ENCODE measurements at regions not wholly inside any gene's neighbourhood (a gene's known extent, or its start where the extent isn't known, plus 50 kb on each side); places are given as distances from the start of the nearest gene placed in this dataset.

GRCh38 chr2:176493226-176493825, 224.1 kb downstream of the MTX2 start:
- Mint-ChIP-seq H3K27ac (no peak overlapping the region), H3K4me3 (no peak overlapping the region), H3K9me3 (no peaks in the 10 kb centered on the region), H3K27me3 (peaks cover 70% of the 10 kb centered on the region), H3K36me3 (ENCODE audit: low read depth) (no peaks in the 10 kb centered on the region), H3K4me1 (ENCODE audit: low read depth) (peaks cover 11% of the 10 kb centered on the region)
- DNase-seq: no peak

- Mint-ChIP-seq H3K27me3 (peaks cover 68% of the 10 kb centered on the region), H3K9me3 (no peaks in the 10 kb centered on the region), H3K4me3 (no peak overlapping the region), H3K36me3 (ENCODE audit: low read depth) (no peaks in the 10 kb centered on the region), H3K27ac (no peak overlapping the region), H3K4me1 (ENCODE audit: low read depth) (peaks cover 11% of the 10 kb centered on the region)
- DNase-seq: no peak
These were observed 224.7 kb downstream of the MTX2 start for GRCh38 chr2:176493909-176494308.

GRCh38 chr2:176494949-176495353, 225.7 kb downstream of the MTX2 start:
- no peak overlapping the region for H3K4me3 Mint-ChIP-seq
- H3K27ac Mint-ChIP-seq: no peak overlapping the region
- no peak for DNase-seq
- no peaks in the 10 kb centered on the region for H3K36me3 Mint-ChIP-seq (ENCODE audit: low read depth)
- H3K9me3 Mint-ChIP-seq: no peaks in the 10 kb centered on the region
- H3K27me3 Mint-ChIP-seq: peaks cover 71% of the 10 kb centered on the region
- H3K4me1 Mint-ChIP-seq (ENCODE audit: low read depth): peaks cover 11% of the 10 kb centered on the region

GRCh38 chr2:176495826-176496225, 226.6 kb downstream of the MTX2 start:
- H3K36me3 Mint-ChIP-seq (ENCODE audit: low read depth): no peaks in the 10 kb centered on the region
- peaks cover 9% of the 10 kb centered on the region for H3K4me1 Mint-ChIP-seq (ENCODE audit: low read depth)
- H3K9me3 Mint-ChIP-seq: no peaks in the 10 kb centered on the region
- H3K27me3 Mint-ChIP-seq: peaks cover 68% of the 10 kb centered on the region
- H3K27ac Mint-ChIP-seq: no peak overlapping the region
- DNase-seq: no peak
- no peak overlapping the region for H3K4me3 Mint-ChIP-seq

- Mint-ChIP-seq H3K27me3 (peaks cover 66% of the 10 kb centered on the region), H3K36me3 (ENCODE audit: low read depth) (no peaks in the 10 kb centered on the region), H3K4me1 (ENCODE audit: low read depth) (no peaks in the 10 kb centered on the region), H3K27ac (no peak overlapping the region), H3K9me3 (no peaks in the 10 kb centered on the region), H3K4me3 (no peak overlapping the region)
- no peak for DNase-seq
These were observed 227.5 kb downstream of the MTX2 start for GRCh38 chr2:176496761-176497160.

GRCh38 chr2:176500901-176501300, 231.7 kb downstream of the MTX2 start:
- Mint-ChIP-seq H3K9me3 (no peaks in the 10 kb centered on the region), H3K4me1 (ENCODE audit: low read depth) (no peaks in the 10 kb centered on the region), H3K27me3 (peaks cover 57% of the 10 kb centered on the region), H3K4me3 (no peak overlapping the region), H3K27ac (no peak overlapping the region), H3K36me3 (ENCODE audit: low read depth) (no peaks in the 10 kb centered on the region)
- DNase-seq: no peak

GRCh38 chr2:176501617-176502016, 232.4 kb downstream of the MTX2 start:
- H3K27ac Mint-ChIP-seq: no peak overlapping the region

GRCh38 chr2:176502619-176503018, 233.4 kb downstream of the MTX2 start:
- Mint-ChIP-seq H3K4me1 (ENCODE audit: low read depth) (peaks cover 1% of the 10 kb centered on the region), H3K9me3 (no peaks in the 10 kb centered on the region), H3K36me3 (ENCODE audit: low read depth) (no peaks in the 10 kb centered on the region), H3K27me3 (peaks cover 51% of the 10 kb centered on the region), H3K27ac (no peak overlapping the region), H3K4me3 (no peak overlapping the region)
- no peak for DNase-seq

More at GRCh38 chr2:176501617-176502016, 232.4 kb downstream of the MTX2 start:
- Mint-ChIP-seq H3K9me3 (no peaks in the 10 kb centered on the region), H3K4me3 (no peak overlapping the region), H3K27me3 (peaks cover 51% of the 10 kb centered on the region), H3K36me3 (ENCODE audit: low read depth) (no peaks in the 10 kb centered on the region), H3K4me1 (ENCODE audit: low read depth) (no peaks in the 10 kb centered on the region)
- no peak for DNase-seq

- H3K4me1 Mint-ChIP-seq (ENCODE audit: low read depth): peaks cover 10% of the 10 kb centered on the region
- peaks cover 46% of the 10 kb centered on the region for H3K27me3 Mint-ChIP-seq
- no peak overlapping the region for H3K27ac Mint-ChIP-seq
- H3K36me3 Mint-ChIP-seq (ENCODE audit: low read depth): no peaks in the 10 kb centered on the region
- H3K9me3 Mint-ChIP-seq: no peaks in the 10 kb centered on the region
- DNase-seq: no peak
- H3K4me3 Mint-ChIP-seq: no peak overlapping the region
These were observed 234.5 kb downstream of the MTX2 start for GRCh38 chr2:176503776-176504175.

- Mint-ChIP-seq H3K9me3 (no peaks in the 10 kb centered on the region), H3K27ac (no peak overlapping the region), H3K36me3 (ENCODE audit: low read depth) (no peaks in the 10 kb centered on the region), H3K27me3 (peaks cover 39% of the 10 kb centered on the region), H3K4me1 (ENCODE audit: low read depth) (peaks cover 16% of the 10 kb centered on the region), H3K4me3 (no peak overlapping the region)
- DNase-seq: no peak
These were observed 235.2 kb downstream of the MTX2 start for GRCh38 chr2:176504440-176504839.

GRCh38 chr2:176507786-176508185, 238.5 kb downstream of the MTX2 start:
- no peak overlapping the region for H3K4me3 Mint-ChIP-seq
- no peak for DNase-seq
- H3K9me3 Mint-ChIP-seq: no peaks in the 10 kb centered on the region
- H3K27ac Mint-ChIP-seq: no peak overlapping the region
- peaks cover 16% of the 10 kb centered on the region for H3K4me1 Mint-ChIP-seq (ENCODE audit: low read depth)
- no peaks in the 10 kb centered on the region for H3K36me3 Mint-ChIP-seq (ENCODE audit: low read depth)
- H3K27me3 Mint-ChIP-seq: peaks cover 20% of the 10 kb centered on the region

- DNase-seq: no peak
- Mint-ChIP-seq H3K9me3 (no peaks in the 10 kb centered on the region), H3K27ac (peak overlapping the region; percentile 84), H3K4me1 (ENCODE audit: low read depth) (peaks cover 16% of the 10 kb centered on the region), H3K36me3 (ENCODE audit: low read depth) (no peaks in the 10 kb centered on the region), H3K4me3 (no peak overlapping the region), H3K27me3 (peaks cover 15% of the 10 kb centered on the region)
These were observed 239.1 kb downstream of the MTX2 start for GRCh38 chr2:176508374-176508773.

GRCh38 chr2:176508984-176509740, 239.9 kb downstream of the MTX2 start:
- H3K4me3 Mint-ChIP-seq: no peak overlapping the region
- peaks cover 16% of the 10 kb centered on the region for H3K4me1 Mint-ChIP-seq (ENCODE audit: low read depth)
- no peaks in the 10 kb centered on the region for H3K9me3 Mint-ChIP-seq
- DNase-seq: no peak
- peaks cover 8% of the 10 kb centered on the region for H3K27me3 Mint-ChIP-seq
- H3K36me3 Mint-ChIP-seq (ENCODE audit: low read depth): no peaks in the 10 kb centered on the region
- peak overlapping the region; percentile 84 for H3K27ac Mint-ChIP-seq

- peaks cover 3% of the 10 kb centered on the region for H3K27me3 Mint-ChIP-seq
These were observed 245.0 kb downstream of the MTX2 start for GRCh38 chr2:176514276-176514675.

GRCh38 chr2:176514805-176515500, 245.7 kb downstream of the MTX2 start:
- peaks cover 12% of the 10 kb centered on the region for H3K4me1 Mint-ChIP-seq (ENCODE audit: low read depth)
- no peaks in the 10 kb centered on the region for H3K36me3 Mint-ChIP-seq (ENCODE audit: low read depth)
- DNase-seq: no peak
- H3K27me3 Mint-ChIP-seq: peaks cover under 1% of the 10 kb centered on the region
- H3K4me3 Mint-ChIP-seq: no peak overlapping the region
- H3K27ac Mint-ChIP-seq: no peak overlapping the region
- no peaks in the 10 kb centered on the region for H3K9me3 Mint-ChIP-seq

More at GRCh38 chr2:176514276-176514675, 245.0 kb downstream of the MTX2 start:
- Mint-ChIP-seq H3K4me1 (ENCODE audit: low read depth) (peaks cover 14% of the 10 kb centered on the region), H3K36me3 (ENCODE audit: low read depth) (no peaks in the 10 kb centered on the region), H3K27ac (no peak overlapping the region), H3K9me3 (no peaks in the 10 kb centered on the region), H3K4me3 (no peak overlapping the region)
- DNase-seq: no peak
